PFSK-1 (cell line): ENCODE measurements at regions not wholly inside any gene's neighbourhood (a gene's known extent, or its start where the extent isn't known, plus 50 kb on each side); places are given as distances from the start of the nearest gene placed in this dataset.

Source experiments
- FOXP2 ChIP-seq: optimal IDR thresholded peaks from 2 replicates; pipeline ENCODE3; 2011; ENCODE audit warnings: borderline replicate concordance, control low read depth, inconsistent platforms; ENCODE audit not compliant: insufficient read depth; ENCODE audit errors: extremely low read length, extremely low read depth
- POLR2AphosphoS5 ChIP-seq: IDR thresholded peaks from 2 replicates; pipeline ENCODE4 v1.6.1; 2012; ENCODE audit warnings: low read depth, mild to moderate bottlenecking, control low read depth, low read length, moderate library complexity
- SIN3A ChIP-seq: IDR thresholded peaks from 2 replicates; pipeline ENCODE4 v1.6.1; 2012; ENCODE audit warnings: mild to moderate bottlenecking, low read length, moderate library complexity, borderline replicate concordance; ENCODE audit not compliant: insufficient read depth
- TAF1 ChIP-seq: IDR thresholded peaks from 2 replicates; pipeline ENCODE4 v1.6.1; 2012; ENCODE audit warnings: low read length, control low read depth, borderline replicate concordance; ENCODE audit not compliant: insufficient read depth
- TF ChIP-seq, protein P1 (sequence below), 2 experiments: IDR thresholded peaks; 2 replicates each; pipeline versions ENCODE4 v1.6.1 to v1.8.0; 2011 to 2012; ENCODE audit warnings: low read depth in 2 of 2, low read length in 2 of 2, control low read depth in 1 of 2, inconsistent platforms in 1 of 2, mild to moderate bottlenecking in 1 of 2, moderate library complexity in 1 of 2; ENCODE audit not compliant: insufficient read depth in 1 of 2

DNA sequence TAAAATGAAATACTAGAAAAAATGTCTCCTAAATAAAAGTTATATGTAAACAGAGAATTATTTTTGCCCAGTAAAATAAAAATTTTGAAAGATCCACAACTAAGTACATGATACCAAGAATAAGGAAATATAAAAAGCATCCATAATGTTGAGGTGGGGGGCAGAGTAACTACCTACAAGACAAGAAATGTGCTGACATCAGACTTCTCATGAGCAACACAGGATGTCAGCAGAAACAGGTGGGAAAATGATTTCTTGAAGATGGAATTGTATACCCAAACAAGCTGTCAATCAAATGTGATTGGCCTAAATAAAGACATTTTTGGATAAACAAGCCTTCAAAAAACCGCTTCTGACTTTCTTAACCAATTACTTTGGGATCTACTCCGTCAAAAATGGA is 143.9 kb upstream of the LIPC start:
- TF ChIP-seq, protein P1, sequence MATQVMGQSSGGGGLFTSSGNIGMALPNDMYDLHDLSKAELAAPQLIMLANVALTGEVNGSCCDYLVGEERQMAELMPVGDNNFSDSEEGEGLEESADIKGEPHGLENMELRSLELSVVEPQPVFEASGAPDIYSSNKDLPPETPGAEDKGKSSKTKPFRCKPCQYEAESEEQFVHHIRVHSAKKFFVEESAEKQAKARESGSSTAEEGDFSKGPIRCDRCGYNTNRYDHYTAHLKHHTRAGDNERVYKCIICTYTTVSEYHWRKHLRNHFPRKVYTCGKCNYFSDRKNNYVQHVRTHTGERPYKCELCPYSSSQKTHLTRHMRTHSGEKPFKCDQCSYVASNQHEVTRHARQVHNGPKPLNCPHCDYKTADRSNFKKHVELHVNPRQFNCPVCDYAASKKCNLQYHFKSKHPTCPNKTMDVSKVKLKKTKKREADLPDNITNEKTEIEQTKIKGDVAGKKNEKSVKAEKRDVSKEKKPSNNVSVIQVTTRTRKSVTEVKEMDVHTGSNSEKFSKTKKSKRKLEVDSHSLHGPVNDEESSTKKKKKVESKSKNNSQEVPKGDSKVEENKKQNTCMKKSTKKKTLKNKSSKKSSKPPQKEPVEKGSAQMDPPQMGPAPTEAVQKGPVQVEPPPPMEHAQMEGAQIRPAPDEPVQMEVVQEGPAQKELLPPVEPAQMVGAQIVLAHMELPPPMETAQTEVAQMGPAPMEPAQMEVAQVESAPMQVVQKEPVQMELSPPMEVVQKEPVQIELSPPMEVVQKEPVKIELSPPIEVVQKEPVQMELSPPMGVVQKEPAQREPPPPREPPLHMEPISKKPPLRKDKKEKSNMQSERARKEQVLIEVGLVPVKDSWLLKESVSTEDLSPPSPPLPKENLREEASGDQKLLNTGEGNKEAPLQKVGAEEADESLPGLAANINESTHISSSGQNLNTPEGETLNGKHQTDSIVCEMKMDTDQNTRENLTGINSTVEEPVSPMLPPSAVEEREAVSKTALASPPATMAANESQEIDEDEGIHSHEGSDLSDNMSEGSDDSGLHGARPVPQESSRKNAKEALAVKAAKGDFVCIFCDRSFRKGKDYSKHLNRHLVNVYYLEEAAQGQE (IDR thresholded peaks at IDR 0.05; ENCODE audit: insufficient read depth in 1 of 2, low read depth in 2 of 2, low read length in 2 of 2) = no peak
- TF ChIP-seq FOXP2 (no peak), SIN3A (no peak), TAF1 (no peak), POLR2AphosphoS5 (no peak)

DNA sequence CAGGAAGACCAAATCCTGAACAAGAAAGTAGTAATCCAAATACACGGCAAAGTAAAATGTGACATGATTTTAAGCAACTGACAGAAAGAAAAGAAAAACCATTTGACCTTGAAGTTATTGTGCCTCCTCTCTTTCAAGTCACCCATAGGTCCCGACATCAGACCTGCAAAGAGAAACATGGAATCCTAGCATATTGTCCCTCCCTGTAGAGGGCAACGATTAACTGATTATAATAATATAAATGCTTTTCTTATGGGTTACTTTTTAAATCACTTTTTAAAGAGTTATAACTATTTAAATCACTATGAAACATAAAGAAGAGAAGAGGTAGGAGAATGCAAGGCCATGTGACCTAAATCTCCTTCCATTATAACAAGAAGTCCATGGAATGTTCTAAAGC is 143.2 kb upstream of the LIPC start:
- no peak for TF ChIP-seq TAF1
- no peak for TF ChIP-seq FOXP2
- TF ChIP-seq, protein P1 (IDR thresholded peaks at IDR 0.05; ENCODE audit: insufficient read depth in 1 of 2, low read depth in 2 of 2, low read length in 2 of 2) = no peak
- no peak for TF ChIP-seq SIN3A
- TF ChIP-seq POLR2AphosphoS5 = no peak

DNA sequence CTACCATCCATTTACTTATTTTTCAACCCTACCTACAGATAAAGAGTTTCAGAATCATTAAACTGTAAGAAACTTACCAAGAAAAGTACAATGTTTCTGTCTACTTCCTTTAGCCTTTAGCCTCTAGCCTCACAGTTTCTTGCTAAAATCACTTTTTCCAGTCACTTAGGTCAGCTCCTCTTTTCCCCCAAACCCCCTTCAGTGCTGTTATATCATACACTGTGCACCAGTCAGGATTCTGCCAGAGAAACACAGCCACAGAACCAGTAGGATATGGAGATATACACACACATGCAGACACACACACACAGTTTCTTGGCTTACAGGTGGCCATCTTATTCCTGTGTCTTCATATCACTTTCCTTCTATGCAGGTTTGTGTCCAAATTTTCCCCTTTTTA is 139.9 kb upstream of the LIPC start:
- TF ChIP-seq, protein P1 (IDR thresholded peaks at IDR 0.05; ENCODE audit: insufficient read depth in 1 of 2, low read depth in 2 of 2, low read length in 2 of 2) = no peak
- TF ChIP-seq TAF1 (no peak), SIN3A (no peak), POLR2AphosphoS5 (no peak), FOXP2 (no peak)

DNA sequence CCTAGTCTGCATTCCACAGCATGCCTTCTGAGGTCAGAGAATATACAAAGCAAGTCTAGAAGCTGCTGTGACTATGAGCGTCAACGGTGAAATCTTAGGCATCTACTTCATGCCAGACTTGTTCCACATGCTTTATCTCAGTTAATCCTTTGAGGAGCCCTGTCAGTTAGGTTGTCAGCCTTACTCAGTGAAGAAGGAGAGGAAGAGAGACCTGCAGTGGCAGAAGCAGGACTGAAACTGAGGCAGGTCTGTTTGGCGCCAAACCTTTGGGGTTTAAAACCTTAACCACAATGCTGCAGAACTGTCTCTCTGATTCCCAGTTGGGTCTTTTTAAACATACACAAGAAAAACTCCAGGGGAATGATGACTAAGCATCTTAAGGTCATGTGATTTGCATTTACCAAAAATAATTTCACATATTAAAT is 139.0 kb upstream of the LIPC start:
- TF ChIP-seq, protein P1 (IDR thresholded peaks at IDR 0.05; ENCODE audit: insufficient read depth in 1 of 2, low read depth in 2 of 2, low read length in 2 of 2) = no peak
- no peak for TF ChIP-seq SIN3A
- no peak for TF ChIP-seq POLR2AphosphoS5
- TF ChIP-seq FOXP2 = no peak
- no peak for TF ChIP-seq TAF1
